ENCODE measurements at regions not wholly inside any gene's neighbourhood (a gene's known extent, or its start where the extent isn't known, plus 50 kb on each side); places are given as distances from the start of the nearest gene placed in this dataset.
"Not testable (repeated sequence)": the region's sequence is repeated elsewhere in the genome, so short reads cannot be mapped to it uniquely, and the experiment has no call there.

DNA sequence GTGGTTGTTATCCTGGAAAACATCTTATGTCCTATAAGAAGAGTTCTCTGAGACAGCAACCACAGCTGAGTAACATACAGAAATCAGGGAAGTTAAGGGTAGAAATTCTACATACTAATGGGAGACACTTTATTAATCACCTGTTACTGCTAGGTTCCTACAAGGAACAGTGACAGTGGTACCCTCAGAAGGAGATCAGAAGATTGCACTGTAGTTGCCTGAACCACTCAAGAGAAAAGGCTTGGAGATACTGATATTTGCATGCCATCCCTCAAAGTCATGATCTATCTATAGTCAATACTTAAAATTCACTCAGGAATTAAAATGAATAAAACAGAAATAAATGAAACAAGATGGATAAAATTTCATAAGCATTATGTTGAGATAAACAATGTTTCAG is 136.0 kb downstream of the LMLN start:
- no peak for TF ChIP-seq CTCF (IDR thresholded peaks at IDR 0.05; ENCODE audit: insufficient read depth, low read depth, low read length, missing control alignments)
- no peak for DNase-seq (ENCODE audit: low read depth)
- no peak overlapping the region for H3K4me3 ChIP-seq (ENCODE audit: low read length)

DNA sequence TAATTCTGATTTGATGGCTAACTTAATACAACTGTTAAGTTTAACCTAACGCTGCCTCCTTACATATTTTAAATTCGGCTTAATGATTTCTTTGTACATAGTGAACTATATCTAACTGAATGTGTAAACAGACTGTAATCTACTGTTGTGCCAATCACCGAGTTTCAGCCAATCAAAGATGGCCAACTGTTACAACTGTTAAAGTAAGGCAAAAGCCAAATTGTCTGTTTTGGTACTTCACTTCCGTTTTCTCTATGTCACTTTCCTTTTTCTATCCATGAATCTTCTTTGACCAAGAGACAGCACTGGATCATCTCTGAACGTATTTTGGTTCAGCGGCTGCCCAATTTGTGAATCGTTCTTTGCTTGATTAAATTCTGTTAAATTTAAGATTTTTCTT is 137.0 kb downstream of the LMLN start:
- H3K4me3 ChIP-seq (ENCODE audit: low read length): no peak overlapping the region
- DNase-seq (ENCODE audit: low read depth): no peak
- no peak for TF ChIP-seq CTCF (IDR thresholded peaks at IDR 0.05; ENCODE audit: insufficient read depth, low read depth, low read length, missing control alignments)

DNA sequence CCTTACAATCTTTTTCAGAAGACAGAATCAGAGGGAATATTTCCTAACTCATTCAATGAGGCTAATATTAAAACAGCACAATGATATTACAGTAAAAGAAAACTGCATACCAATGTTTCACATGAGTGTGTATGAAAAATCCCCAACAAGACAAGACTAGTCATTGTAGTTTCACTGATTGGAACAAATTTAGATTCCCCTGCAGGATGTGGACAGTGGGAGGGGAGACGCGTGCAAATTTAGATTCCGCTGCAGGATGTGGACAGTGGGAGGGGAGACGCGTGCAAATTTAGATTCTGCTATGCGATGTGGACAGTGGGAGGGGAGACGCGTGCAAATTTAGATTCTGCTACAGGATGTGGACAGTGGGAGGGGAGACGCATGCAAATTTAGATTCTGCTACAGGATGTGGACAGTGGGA is 138.7 kb downstream of the LMLN start:
- not testable (repeated sequence) for DNase-seq (ENCODE audit: low read depth); H3K4me3 ChIP-seq (ENCODE audit: low read length)

- DNase-seq (ENCODE audit: low read depth); H3K4me3 ChIP-seq (ENCODE audit: low read length): not testable (repeated sequence)
These were observed 143.1 kb downstream of the LMLN start for GRCh38 chr3:198103070-198103469.

- DNase-seq (ENCODE audit: low read depth): no peak
- no peak for TF ChIP-seq CTCF (IDR thresholded peaks at IDR 0.05; ENCODE audit: insufficient read depth, low read depth, low read length, missing control alignments)
- no peak overlapping the region for H3K4me3 ChIP-seq (ENCODE audit: low read length)
These were observed 146.2 kb downstream of the LMLN start for GRCh38 chr3:198106265-198106664.

DNA sequence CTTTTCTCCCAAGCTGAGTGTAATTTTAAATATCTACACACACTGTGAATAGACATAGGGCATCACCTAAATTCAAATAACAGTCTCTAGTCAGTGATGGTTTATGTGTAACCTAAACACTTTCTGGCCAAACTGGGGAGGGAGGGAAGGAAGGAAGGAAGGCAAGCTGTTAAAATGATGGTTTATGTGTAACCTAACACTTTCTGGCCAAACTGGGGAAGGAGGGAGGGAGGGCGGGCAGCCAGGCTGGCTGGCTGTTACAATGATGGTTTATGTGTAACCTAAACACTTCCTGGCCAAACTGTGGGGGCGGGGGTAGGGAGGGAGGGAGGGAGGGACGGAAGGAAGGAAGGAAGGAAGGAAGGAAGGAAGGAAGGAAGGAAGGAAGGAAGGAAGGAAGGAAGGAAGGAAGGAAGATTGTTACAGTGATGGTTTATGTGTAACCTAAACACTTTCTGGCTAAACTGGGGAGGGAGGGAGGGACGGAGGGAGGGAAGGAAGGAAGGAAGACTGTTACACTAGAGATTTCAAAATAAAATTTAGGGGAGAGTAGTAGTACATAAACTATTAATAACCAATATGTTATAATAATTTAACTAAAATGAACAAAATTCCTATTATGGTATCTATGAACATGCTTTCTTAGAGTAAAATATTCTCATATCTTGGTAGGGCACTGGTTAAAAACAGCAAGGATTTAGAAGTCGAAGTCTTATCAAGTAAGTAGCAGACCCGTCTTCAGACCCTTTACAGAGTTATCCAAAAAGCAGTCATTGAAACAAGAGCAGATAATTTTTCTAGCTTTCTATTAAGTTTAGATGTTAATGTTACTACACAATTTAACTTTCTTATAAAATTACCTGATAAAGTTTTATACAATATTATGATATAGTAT is 148.1 kb downstream of the LMLN start:
- H3K4me3 ChIP-seq (ENCODE audit: low read length): no peak overlapping the region
- TF ChIP-seq CTCF (IDR thresholded peaks at IDR 0.05; ENCODE audit: insufficient read depth, low read depth, low read length, missing control alignments): no peak
- no peak for DNase-seq (ENCODE audit: low read depth)

DNA sequence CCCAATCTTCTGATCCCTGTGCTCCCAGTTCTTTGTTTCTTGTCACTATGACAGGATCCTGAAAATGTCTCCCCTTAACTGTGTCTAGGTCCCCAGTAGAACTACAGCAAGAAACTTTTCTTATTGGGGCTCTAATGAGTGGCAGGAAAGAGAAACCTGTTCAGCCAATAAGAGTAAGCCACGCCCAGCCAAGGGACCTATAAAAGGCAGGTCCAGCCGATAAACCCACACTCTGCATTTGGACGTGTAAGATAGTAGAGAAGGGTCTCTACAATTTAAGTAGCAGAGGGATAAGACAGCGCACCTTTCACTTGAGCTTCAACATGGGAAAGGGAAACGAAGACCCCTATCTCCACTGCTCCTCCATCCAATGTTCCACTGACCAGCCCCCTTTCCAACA is 149.9 kb downstream of the LMLN start:
- H3K4me3 ChIP-seq (ENCODE audit: low read length): no peak overlapping the region
- DNase-seq (ENCODE audit: low read depth): no peak
- no peak for TF ChIP-seq CTCF (IDR thresholded peaks at IDR 0.05; ENCODE audit: insufficient read depth, low read depth, low read length, missing control alignments)

- no peak overlapping the region for H3K4me3 ChIP-seq (ENCODE audit: low read length)
- DNase-seq (ENCODE audit: low read depth): no peak
- no peak for TF ChIP-seq CTCF (IDR thresholded peaks at IDR 0.05; ENCODE audit: insufficient read depth, low read depth, low read length, missing control alignments)
These were observed 152.0 kb downstream of the LMLN start for GRCh38 chr3:198112031-198112430.

All from epithelial cell of esophagus (primary cell).